ENCODE measurements at regions not wholly inside any gene's neighbourhood (a gene's known extent, or its start where the extent isn't known, plus 50 kb on each side); places are given as distances from the start of the nearest gene placed in this dataset.

- Histone ChIP-seq H3K4ac (ENCODE audit: low read depth, low read length) (no peak overlapping the region), H2BK12ac (ENCODE audit: insufficient read length, low read depth, low read length) (no peak overlapping the region), H2AFZ (ENCODE audit: low read length) (no peak overlapping the region), H2AK5ac (ENCODE audit: insufficient read length, low read length) (no peak overlapping the region), H3K14ac (ENCODE audit: insufficient read depth, low read length) (no peak overlapping the region), H3K23ac (ENCODE audit: insufficient read length, low read depth, low read length) (no peak overlapping the region), H3K27me3 (ENCODE audit: insufficient read depth, low read length) (no peaks in the 10 kb centered on the region), H3K18ac (ENCODE audit: insufficient read length, low read depth, low read length) (no peak overlapping the region), H4K91ac (ENCODE audit: insufficient read length, low read depth, low read length) (no peak overlapping the region), H4K8ac (replicated peaks; ENCODE audit: insufficient read length, low read depth, low read length) (no peak overlapping the region), H3K9ac (ENCODE audit: extremely low read depth, insufficient read length, low read length) (no peak overlapping the region), H3K56ac (ENCODE audit: insufficient read length, low read depth, low read length) (no peak overlapping the region), H3K4me1 (ENCODE audit: insufficient read depth, low read length) (no peaks in the 10 kb centered on the region), H2BK120ac (ENCODE audit: low read depth, low read length, poor library complexity, severe bottlenecking) (no peak overlapping the region), H3K79me2 (ENCODE audit: insufficient read depth, low read length) (no peaks in the 10 kb centered on the region), H2BK15ac (ENCODE audit: low read depth, low read length) (no peak overlapping the region), H3K27ac (ENCODE audit: insufficient read length, low read depth, low read length) (no peak overlapping the region), H3T11ph (ENCODE audit: low read length) (no peak overlapping the region), H4K5ac (ENCODE audit: insufficient read length, low read depth, low read length) (no peak overlapping the region), H3K9me3 (ENCODE audit: control insufficient read depth, low read depth, low read length) (no peaks in the 10 kb centered on the region), H3K23me2 (ENCODE audit: insufficient read length, low read depth, low read length, poor library complexity, severe bottlenecking) (no peaks in the 10 kb centered on the region), H2BK5ac (ENCODE audit: insufficient read length, low read length) (no peak overlapping the region), H3K4me2 (ENCODE audit: insufficient read depth, insufficient read length, low read length) (no peak overlapping the region), H2BK20ac (ENCODE audit: low read depth, low read length, poor library complexity, severe bottlenecking) (no peak overlapping the region), H4K20me1 (ENCODE audit: control insufficient read depth, insufficient read depth, insufficient read length) (no peaks in the 10 kb centered on the region), H3K79me1 (ENCODE audit: insufficient read depth, low read depth, low read length, poor library complexity, severe bottlenecking) (no peaks in the 10 kb centered on the region)
- Mint-ChIP-seq H3K9me3 (peaks cover 2 to 3% of the 10 kb centered on the region in 2 experiments; a peak in 2 of 5 replicates), H3K27ac (no peak overlapping the region), H3K27me3 (ENCODE audit: low read depth) (no peaks in the 10 kb centered on the region; the same call in 1 of the 2 replicates), H3K36me3 (ENCODE audit: insufficient read depth in 1 of 3, low read depth in 3 of 3) (no peaks in the 10 kb centered on the region; a peak in 1 of 7 replicates), H3K4me1 (no peaks in the 10 kb centered on the region), H3K4me3 (no peak overlapping the region)
- TF ChIP-seq, protein P1, sequence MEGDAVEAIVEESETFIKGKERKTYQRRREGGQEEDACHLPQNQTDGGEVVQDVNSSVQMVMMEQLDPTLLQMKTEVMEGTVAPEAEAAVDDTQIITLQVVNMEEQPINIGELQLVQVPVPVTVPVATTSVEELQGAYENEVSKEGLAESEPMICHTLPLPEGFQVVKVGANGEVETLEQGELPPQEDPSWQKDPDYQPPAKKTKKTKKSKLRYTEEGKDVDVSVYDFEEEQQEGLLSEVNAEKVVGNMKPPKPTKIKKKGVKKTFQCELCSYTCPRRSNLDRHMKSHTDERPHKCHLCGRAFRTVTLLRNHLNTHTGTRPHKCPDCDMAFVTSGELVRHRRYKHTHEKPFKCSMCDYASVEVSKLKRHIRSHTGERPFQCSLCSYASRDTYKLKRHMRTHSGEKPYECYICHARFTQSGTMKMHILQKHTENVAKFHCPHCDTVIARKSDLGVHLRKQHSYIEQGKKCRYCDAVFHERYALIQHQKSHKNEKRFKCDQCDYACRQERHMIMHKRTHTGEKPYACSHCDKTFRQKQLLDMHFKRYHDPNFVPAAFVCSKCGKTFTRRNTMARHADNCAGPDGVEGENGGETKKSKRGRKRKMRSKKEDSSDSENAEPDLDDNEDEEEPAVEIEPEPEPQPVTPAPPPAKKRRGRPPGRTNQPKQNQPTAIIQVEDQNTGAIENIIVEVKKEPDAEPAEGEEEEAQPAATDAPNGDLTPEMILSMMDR (conservative IDR thresholded peaks at IDR 0.05) = no peak
- DNase-seq = no peak
Measured at GRCh38 chr11:57071829-57072228, 83.1 kb downstream of the OR5AK2 start.
